Medulla oblongata (tissue), 1 donor: ENCODE measurements at regions not wholly inside any gene's neighbourhood (a gene's known extent, or its start where the extent isn't known, plus 50 kb on each side); places are given as distances from the start of the nearest gene placed in this dataset.
"Not testable (repeated sequence)": the region's sequence is repeated elsewhere in the genome, so short reads cannot be mapped to it uniquely, and the experiment has no call there.

Experiments
- DNase-seq: peaks from one replicate; pipeline ENCODE4 v3.0.0-alpha.2; 2015; ENCODE audit errors: extremely low spot score

- DNase-seq = no peak
These were observed 220.7 kb downstream of the IRS1 start for GRCh38 chr2:226578879-226579278.

DNA sequence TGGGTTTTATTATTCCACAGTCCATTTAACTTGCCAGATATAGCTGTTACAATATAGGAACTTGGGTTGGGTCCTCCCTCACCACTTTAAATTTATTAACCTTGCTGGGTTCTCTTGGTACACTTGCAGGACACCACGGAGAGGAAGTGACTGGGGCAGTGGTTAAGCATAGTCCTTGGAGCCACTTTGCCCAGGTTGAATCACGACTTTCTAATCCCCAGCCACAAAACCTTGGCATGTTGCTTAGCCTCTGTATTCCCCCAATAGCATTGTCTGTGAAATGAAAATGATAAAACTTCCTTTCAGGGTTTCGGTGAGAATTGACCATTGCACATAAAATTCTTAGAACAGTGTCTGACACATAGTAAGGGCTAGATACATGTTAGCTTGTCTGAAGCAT, 221.2 kb downstream of the IRS1 start:
- no peak for DNase-seq

GRCh38 chr2:226575928-226576327, 223.7 kb downstream of the IRS1 start:
- no peak for DNase-seq

GRCh38 chr2:226573158-226573557, 226.5 kb downstream of the IRS1 start:
- no peak for DNase-seq

DNA sequence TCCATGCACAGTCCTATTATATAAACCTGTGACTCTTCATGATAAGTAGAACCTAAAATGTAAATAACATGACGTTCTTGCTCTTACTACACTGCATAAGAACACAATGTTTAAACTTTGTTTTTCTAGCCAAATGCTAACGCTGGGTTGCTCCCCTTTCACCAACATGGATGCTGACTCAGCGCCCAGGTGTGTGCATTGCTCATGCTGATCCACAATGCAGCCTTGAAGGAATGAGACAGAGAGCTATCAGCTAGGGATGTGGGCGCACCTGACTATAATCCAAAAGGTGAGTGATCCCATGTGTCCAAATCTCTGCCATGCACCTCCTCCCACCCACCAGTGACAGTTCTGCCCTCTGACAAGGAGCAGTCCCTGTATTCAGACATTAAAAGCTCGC, 235.0 kb downstream of the IRS1 start:
- DNase-seq = no peak

GRCh38 chr2:226561962-226562361, 237.7 kb downstream of the IRS1 start:
- DNase-seq = no peak

GRCh38 chr2:226560325-226560724, 239.3 kb downstream of the IRS1 start:
- DNase-seq = no peak

DNA sequence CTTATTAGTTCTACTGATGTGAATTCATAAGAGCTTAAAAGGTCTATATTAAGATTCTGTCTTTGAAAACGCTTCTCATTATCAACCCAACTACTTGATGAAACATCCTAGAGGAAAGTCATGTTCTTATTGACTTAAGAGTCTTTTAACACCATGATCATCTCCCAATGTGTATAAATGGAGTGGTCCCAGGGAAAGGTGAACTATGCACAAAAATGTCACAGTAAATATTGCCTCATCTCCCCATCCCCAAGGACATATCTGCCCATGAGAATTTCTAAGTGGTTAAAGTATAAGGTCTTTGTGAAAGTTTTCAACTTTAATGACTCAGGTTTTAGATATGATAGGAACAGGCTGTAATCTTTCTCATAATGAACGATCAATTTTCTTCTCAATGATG, 240.1 kb downstream of the IRS1 start:
- DNase-seq = no peak

DNA sequence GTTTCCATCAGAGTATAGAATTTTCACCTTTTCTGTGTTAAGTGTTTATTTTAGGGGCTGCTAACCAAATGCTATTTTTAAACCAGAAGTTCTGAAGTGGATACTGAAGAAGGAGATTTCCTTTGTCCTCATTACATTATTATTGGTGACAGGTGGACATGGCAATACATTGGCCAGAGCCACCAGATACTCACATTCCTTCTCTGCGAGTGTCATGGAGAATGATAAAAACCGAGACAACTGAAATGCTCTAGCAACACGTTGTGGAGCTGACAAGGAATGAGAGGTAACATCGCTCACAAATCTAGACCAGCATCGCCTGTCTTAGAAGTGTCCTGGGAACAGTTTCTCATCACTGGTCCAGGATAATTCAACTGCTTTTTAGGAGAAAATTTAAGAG, 241.2 kb downstream of the IRS1 start:
- DNase-seq = no peak

GRCh38 chr2:226556050-226556449, 243.6 kb downstream of the IRS1 start:
- DNase-seq = no peak

DNA sequence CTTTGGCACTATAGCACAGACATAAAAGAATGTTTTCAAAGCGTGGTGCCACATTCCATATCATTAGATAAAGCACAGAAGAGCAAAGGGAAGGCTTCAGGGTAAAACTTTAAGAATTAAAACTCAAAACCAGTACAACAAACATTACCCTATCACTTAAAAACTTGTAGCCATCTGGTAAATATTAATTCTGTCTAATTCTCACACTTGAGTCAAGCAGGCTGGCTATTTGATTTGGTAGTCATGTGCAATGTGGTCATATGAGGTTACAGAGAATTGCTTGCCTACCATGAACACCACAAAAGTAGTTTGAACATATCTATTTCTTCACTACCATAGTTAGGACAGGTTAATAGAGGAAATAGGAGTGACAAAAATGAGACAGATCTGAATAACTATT, 244.9 kb downstream of the IRS1 start:
- no peak for DNase-seq

GRCh38 chr2:226553333-226553732, 246.3 kb downstream of the IRS1 start:
- no peak for DNase-seq

DNA sequence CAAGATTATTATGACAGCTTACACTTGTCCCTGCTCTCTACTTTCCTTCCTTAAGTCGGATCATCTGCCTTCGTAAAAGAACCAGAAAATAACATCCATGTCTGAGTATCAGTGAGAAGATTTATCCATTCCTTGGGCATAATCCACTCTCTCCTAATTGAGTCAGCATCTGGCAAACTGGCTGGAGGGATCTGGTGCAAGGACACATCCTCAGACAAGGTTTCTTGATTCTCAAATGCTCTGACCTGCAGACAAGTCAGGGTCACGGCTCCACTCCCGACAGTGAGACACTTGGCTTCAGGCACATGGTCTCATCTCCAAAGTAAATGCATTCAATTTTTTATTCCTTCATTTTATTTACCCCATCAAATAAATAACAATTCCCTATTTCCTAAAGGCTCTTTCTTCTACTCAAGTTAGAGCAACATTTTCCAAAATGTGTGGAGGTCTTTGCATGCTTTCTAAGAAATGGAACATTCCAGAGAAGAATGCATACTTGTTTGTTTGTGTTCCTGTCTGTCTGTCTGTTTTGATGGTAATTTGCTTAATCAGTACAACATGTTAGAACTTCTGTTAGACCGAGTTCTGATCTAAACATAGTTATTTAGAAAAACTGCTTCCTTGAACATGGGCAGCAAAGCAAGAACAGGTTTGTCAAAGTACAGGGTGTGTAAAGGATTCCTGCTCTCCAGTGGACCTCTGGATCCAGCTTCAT, 246.9 kb downstream of the IRS1 start:
- no peak for DNase-seq

- DNase-seq = no peak
These were observed 247.9 kb downstream of the IRS1 start for GRCh38 chr2:226551522-226552250.

- DNase-seq = no peak
These were observed 248.8 kb downstream of the IRS1 start for GRCh38 chr2:226550801-226551200.

DNA sequence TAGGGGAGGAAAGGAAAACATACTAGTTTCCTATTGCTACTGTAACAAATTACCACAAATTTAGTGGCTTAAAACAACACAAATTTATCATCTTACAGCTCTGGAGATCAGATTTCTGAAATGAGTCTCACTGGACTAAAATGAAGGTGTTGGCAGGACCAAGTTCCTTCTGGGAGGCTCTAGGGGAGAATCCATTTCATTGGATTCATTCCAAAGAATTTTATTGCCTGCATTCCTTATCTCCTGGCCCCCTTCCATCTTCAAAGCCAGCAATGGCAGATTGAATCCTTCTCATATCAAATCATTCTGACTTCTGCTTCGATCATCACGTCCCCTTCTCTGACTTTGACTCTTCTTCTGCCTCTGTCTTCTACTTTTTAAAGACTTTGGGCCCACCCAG, 250.9 kb downstream of the IRS1 start:
- DNase-seq = no peak

- no peak for DNase-seq
These were observed 254.9 kb downstream of the IRS1 start for GRCh38 chr2:226544596-226545210.

DNA sequence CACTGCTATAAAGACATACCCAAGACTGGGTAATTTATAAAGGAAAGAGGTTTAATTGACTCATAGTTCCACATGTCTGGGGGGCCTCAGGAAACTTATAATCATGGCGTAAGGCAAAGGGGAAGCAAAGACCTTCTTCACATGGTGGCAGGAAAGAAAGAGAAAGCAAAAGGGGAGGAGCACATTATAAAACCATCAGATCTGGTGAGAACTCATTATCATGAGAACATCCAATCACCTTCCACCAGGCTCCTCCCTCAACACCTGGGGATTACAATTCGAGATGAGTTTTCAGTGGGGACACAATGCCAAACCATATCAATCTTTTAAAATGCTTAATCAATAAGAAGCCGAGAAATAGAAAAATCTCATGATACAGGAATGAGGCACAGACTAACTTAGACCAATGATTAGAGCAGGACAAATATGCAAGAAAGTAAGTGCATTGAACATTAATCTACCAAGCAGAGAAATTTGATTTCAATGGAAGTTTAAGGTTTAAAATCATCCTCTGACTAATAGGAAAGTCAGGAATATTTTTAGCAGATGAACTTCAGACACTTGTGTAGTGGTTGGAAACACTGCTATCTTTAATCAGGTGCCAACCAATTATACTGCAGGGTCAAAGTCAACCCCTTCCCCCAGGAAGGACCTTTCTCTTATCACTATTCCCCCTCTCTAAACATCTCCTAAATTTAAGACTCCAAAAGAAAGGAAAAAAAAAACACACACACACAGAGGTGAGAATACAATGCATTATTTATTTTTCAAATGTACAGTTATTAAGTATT, 259.2 kb downstream of the IRS1 start:
- no peak for DNase-seq

DNA sequence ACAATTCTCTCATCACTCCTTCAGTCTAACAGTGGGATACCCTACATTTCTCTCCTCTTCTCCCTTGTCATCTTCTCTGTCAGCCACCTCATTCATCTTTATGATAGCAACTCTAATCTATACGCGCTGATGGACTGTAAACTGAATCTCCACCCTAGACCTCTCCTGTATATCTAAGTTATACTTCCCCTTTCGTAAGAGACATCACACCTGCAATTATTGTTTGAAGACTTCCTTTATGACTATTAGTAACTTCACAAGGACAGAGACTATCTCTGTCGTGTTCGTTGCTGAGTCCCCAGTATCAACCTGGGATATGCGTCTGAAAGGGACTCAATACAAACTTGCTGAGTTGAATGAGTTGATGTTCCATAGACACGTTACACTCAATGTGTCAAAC, 263.2 kb downstream of the IRS1 start:
- no peak for DNase-seq

GRCh38 chr2:226532976-226533375, 266.6 kb downstream of the IRS1 start:
- not testable (repeated sequence) for DNase-seq

DNA sequence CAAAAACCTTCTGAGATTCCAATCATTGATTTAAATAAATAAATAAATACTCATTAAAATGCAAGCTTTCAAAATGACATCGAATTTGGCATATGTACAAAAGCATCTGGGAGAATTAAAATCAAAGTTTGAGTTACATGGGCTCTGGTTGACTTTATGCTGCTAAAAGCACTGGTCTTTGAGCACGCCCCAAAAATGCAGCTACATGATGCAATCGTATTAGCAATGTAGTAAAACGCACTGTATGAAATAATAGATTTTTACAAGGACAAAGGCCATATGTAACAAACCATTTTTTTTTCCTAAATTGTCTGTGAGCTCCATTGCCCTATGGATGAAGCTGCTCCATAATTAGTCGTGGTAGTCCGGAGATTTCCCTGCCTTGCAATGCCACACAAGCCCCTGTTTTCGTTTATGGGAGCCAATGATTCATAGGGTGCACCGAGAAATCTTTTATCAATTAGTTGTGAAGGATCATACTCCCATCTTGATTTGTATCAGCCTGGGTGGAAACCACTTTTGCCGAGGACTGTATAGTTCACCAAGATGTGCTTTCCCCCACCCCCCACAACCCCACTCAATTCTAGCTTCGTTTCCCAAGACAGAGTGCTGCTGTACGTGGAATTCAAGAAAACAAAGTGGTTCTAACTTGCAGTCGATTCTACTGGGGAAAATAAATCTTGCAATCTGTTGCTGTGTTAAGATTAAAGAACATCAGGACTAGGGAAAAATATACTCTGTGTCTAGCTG, 268.4 kb downstream of the IRS1 start:
- DNase-seq = no peak

DNA sequence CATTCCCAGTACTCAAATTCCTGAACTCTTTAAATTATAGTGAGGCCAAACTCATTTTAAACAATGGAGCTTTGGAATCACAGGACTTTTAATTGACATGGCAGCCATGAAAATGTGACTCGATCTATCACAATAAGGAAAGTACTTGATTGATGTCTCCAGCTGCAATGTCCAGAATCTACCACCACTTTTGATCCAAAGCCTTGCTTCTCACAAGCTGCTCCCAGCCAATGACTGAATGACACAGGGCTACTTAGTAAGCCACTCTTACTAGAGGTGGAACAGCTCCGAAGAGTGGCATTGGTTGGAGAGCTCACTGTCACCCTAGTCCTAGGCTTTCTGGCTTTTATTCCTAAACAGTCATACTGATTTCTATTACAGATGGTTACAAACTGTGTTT, 270.1 kb downstream of the IRS1 start:
- DNase-seq = no peak
